Suppressor macrophage treated with lipopolysaccharide for 4 hours (primary cell): ENCODE measurements at regions not wholly inside any gene's neighbourhood (a gene's known extent, or its start where the extent isn't known, plus 50 kb on each side); places are given as distances from the start of the nearest gene placed in this dataset.
"Not testable (repeated sequence)": the region's sequence is repeated elsewhere in the genome, so short reads cannot be mapped to it uniquely, and the experiment has no call there.

ENCODE experiments used
- DNase-seq: peaks from one replicate; pipeline ENCODE4 v3.0.0-alpha.2; 2020

DNA sequence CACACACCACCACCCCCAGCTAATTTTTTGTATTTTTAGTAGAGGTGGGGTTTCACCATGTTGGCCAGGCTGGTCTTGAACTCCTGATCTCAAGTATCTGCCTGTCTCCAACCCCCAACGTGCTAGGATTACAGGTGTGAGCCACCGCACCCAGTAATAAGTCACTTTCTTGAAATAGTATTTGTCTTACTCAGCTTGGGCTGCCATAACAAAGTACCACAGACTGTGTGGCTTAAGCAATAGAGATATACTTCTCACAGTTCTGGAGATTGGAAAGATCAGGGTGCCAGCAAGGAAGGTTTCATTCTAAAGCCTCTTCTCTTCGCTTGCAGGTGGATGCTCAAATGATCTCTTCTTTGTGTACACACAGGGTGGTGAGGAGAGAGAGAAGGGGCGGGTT lies 99.8 kb downstream of the ARRDC3 start:
- DNase-seq = no peak

- no peak for DNase-seq
Measured at GRCh38 chr5:91282210-91282609, 100.9 kb downstream of the ARRDC3 start.

- DNase-seq = peak; percentile 83
Measured at GRCh38 chr5:91281401-91281800, 101.7 kb downstream of the ARRDC3 start.

- peak; percentile 99 for DNase-seq
Measured at GRCh38 chr5:91280362-91281269, 102.5 kb downstream of the ARRDC3 start.

GRCh38 chr5:91277840-91278239 lies 105.3 kb downstream of the ARRDC3 start:
- no peak for DNase-seq

- DNase-seq = no peak
Measured at GRCh38 chr5:91277093-91277626, 106.0 kb downstream of the ARRDC3 start.

GRCh38 chr5:91272858-91273257 lies 110.3 kb downstream of the ARRDC3 start:
- no peak for DNase-seq

DNA sequence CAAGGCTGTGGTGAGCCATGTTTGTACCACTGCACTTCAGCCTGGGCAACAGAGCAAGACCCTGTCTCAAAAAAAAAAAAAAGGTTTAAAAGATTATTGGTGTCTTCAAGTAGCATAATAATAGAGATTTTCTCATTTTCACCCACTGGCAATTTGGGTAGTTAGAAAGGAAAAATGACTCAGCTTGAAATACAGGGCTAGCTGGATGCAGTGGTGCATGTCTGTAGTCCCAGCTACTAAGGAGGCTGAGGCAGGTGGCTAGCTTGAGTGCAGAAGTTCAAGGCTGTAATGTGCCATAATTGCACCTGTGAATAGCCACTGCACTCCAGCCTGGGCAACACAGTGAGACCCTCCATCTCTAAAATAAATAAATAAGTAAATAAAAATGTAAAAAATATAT lies 111.1 kb downstream of the ARRDC3 start:
- DNase-seq = no peak

- DNase-seq = no peak
Measured at GRCh38 chr5:91269198-91269597, 113.9 kb downstream of the ARRDC3 start.

DNA sequence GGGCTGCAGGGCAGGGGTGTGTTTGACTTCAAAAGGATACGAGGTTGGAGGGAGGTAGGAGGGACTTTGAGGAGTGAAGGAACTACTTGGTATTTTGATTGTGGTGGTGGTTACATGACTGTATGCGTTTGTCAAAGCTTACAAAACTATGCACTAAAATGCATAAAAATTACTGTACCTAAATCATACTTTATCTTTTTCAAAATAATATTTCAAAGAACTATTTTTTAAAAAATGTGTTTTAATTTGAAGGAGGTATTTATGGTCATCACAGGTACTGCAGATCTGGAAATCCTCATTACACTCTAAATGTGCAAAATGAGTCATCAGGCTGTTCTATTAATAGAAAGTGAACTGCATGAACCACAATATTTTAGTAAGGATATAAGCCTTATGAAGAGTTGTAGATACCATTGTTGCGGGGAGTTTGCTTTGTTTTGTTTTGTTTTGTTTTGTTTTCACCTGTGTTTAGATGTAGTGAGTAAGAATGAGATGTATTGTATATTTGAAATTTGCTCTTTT lies 116.9 kb downstream of the ARRDC3 start:
- peak; percentile 25 for DNase-seq

- no peak for DNase-seq
Measured at GRCh38 chr5:91264311-91265051, 118.6 kb downstream of the ARRDC3 start.

DNA sequence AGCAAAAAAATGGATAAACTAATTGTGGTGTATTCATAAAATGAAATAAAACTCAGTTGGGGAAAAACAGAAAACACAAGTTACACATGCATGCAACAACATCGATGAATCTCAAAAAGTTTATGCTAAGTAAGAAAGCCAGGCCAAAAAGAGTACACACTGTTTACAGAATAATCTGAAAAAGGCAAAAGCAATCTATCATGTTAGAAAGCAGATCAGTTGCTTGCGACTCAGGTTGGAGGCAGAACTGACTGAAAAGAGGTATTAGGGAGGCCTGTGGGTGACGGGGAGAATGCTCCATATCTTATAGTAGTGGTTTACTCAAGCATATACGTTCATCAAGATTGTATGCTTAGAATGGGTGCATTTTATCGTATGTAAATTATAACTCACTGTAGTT lies 119.2 kb downstream of the ARRDC3 start:
- no peak for DNase-seq

GRCh38 chr5:91257301-91257700 lies 125.8 kb downstream of the ARRDC3 start:
- DNase-seq = no peak

DNA sequence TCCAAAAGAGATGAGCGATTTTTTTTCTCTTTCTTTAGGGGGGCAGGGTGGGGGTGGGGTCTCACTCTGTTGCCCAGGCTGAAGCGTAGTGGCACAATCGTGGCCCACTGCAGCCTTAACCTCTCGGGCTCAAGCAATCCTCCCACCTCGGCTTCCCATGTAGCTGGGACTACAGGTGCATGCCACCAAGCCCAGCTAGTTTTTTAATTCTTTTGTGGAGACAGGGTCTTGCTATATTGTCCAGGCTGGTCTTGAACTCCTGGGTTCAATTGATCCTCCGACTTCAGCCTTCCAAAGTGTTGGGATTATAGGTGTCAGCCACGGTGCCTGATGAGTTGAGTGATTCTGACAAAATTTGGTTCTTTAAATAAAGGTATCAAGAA lies 127.0 kb downstream of the ARRDC3 start:
- DNase-seq = no peak

DNA sequence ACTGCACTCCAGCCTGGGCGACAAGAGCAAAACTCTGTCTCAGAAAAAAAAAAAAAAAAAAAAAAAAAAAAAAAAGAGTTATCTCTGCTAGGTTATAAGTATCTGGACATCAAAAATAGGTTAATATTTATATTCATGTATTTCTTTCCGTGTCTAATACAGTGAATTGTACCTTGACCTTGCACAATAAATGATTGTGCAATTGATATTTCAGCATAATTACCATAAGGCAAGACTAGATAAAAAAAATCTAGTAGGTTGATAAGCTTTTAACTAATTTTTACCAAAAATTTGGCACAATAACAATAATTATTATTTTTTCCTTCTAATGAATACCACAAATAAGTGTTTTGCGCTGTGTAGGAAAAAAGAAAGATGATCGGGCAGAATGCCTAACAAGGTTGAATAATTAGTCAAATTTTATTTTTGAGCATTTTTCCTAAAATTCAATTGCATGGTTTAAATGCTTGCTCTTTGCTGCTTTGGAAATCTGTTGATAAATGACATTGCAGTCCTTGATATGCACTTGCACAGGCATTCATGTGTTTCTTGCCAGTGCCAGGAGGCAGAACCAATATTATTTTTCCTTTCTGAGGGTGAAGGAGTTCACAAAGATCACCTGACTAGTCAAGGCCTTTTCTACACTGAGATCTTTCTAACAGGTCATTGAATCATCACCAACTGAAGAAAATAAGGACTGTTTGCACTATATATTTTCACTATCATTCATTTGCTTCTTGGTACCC lies 127.5 kb downstream of the ARRDC3 start:
- no peak for DNase-seq

GRCh38 chr5:91252916-91253315 lies 130.2 kb downstream of the ARRDC3 start:
- no peak for DNase-seq

GRCh38 chr5:91245871-91246270 lies 137.2 kb downstream of the ARRDC3 start:
- DNase-seq = no peak

GRCh38 chr5:91245074-91245452 lies 138.1 kb downstream of the ARRDC3 start:
- DNase-seq = no peak

GRCh38 chr5:91244380-91245073 lies 138.6 kb downstream of the ARRDC3 start:
- no peak for DNase-seq

- DNase-seq = no peak
Measured at GRCh38 chr5:91243852-91244251, 139.3 kb downstream of the ARRDC3 start.

DNA sequence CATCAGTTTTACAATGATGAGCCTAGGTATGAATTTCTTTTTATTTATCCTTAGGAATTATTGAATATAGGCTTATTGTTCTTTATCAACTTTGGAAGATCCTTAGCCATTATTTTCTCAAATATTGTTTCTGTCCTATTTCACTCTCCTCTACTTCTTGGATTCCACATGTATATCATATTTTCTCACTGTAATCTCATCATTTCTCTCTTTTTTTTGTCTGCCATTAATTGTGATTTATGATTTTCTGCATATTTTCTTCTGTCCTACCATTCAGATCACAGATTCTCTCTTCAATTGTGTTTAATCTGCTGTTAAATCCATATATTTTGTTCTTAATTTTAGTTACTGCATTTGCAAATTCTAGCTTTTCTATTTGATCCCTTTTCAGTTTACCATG lies 139.8 kb downstream of the ARRDC3 start:
- no peak for DNase-seq

DNA sequence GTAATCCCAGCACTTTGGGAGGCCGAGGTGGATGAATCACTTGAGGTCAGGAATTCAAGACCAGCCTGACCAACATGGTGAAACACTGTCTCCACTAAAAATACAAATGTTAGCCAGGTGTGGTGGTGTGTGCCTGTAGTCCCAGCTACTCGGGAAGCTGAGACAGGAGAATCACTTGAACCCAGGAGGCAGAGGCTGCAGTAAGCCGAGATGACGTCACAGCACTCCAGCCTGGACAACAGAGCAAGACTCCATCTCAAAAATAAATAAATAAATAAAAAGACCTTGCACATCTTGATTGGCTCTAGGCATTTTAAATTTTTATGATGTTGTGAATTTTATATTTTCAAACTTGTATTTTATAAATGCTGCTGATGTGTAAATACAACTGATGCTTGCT lies 141.7 kb downstream of the ARRDC3 start:
- DNase-seq = not testable (repeated sequence)
